Osteoblast (primary cell): ENCODE measurements at regions not wholly inside any gene's neighbourhood (a gene's known extent, or its start where the extent isn't known, plus 50 kb on each side); places are given as distances from the start of the nearest gene placed in this dataset.

Experiments
- DNase-seq: peaks from one replicate; pipeline ENCODE4 v3.0.0; 2011; ENCODE audit warnings: low spot score, mixed read lengths; ENCODE audit not compliant: insufficient read length; ENCODE audit errors: missing footprints
- H2AFZ ChIP-seq: 2 replicates; pipeline ENCODE4 v1.6.0; 2011; ENCODE audit warnings: mild to moderate bottlenecking, low read length
- H3K27ac ChIP-seq: 2 replicates; pipeline ENCODE4 v1.5.1; 2011; ENCODE audit warnings: mild to moderate bottlenecking, low read depth, low read length, moderate library complexity
- H3K27me3 ChIP-seq: 2 replicates; pipeline ENCODE4 v1.6.0; 2012; ENCODE audit warnings: mild to moderate bottlenecking, control low read depth, inconsistent platforms, low read length, moderate library complexity; ENCODE audit not compliant: insufficient read depth
- H3K36me3 ChIP-seq: 2 replicates; pipeline ENCODE4 v1.5.1; 2011; ENCODE audit warnings: mild to moderate bottlenecking, low read length, control low read depth, moderate library complexity; ENCODE audit not compliant: insufficient read depth
- H3K4me1 ChIP-seq: 2 replicates; pipeline ENCODE4 v1.5.1; 2011; ENCODE audit warnings: mild to moderate bottlenecking, low read length, control low read depth, moderate library complexity; ENCODE audit not compliant: insufficient read depth
- H3K4me2 ChIP-seq: 2 replicates; pipeline ENCODE4 v1.6.0; 2011; ENCODE audit warnings: mild to moderate bottlenecking, low read length; ENCODE audit not compliant: insufficient read depth
- H3K4me3 ChIP-seq: fragments of 200-600 bp; sonication (generic); 3 replicates; pipeline ENCODE4 v1.5.1; 2012; ENCODE audit warnings: mild to moderate bottlenecking, low read length, inconsistent platforms; ENCODE audit not compliant: insufficient read depth
- H3K79me2 ChIP-seq: 2 replicates; pipeline ENCODE4 v1.6.0; 2012; ENCODE audit warnings: mild to moderate bottlenecking, low read length, control low read depth, inconsistent platforms; ENCODE audit not compliant: insufficient read depth
- H3K9me3 ChIP-seq: 2 replicates; pipeline ENCODE4 v1.5.1; 2011; ENCODE audit warnings: low read depth, low read length, control low read depth
- H4K20me1 ChIP-seq: 2 replicates; pipeline ENCODE4 v1.6.0; 2012; ENCODE audit warnings: mild to moderate bottlenecking, low read length, control low read depth; ENCODE audit not compliant: insufficient read depth
- CTCF ChIP-seq: IDR thresholded peaks from 2 replicates; pipeline ENCODE4 v1.5.1; 2011; ENCODE audit warnings: mild to moderate bottlenecking, low read depth, low read length, moderate library complexity; ENCODE audit errors: extremely low read depth

- peak; percentile 49 for DNase-seq
- Histone ChIP-seq H3K79me2 (no peaks in the 10 kb centered on the region), H2AFZ (no peak overlapping the region), H3K27me3 (no peaks in the 10 kb centered on the region), H3K36me3 (peaks cover 8% of the 10 kb centered on the region), H3K27ac (no peak overlapping the region), H3K4me2 (no peak overlapping the region), H3K9me3 (no peaks in the 10 kb centered on the region), H3K4me3 (no peak overlapping the region), H3K4me1 (peaks cover 11% of the 10 kb centered on the region), H4K20me1 (peaks cover 3% of the 10 kb centered on the region)
- TF ChIP-seq CTCF = no peak
These were observed 263.4 kb downstream of the MRTFB start for GRCh38 chr16:14334366-14335080.

GRCh38 chr16:14333361-14333760 lies 262.2 kb downstream of the MRTFB start:
- H3K27ac ChIP-seq = no peak overlapping the region
- H3K4me3 ChIP-seq = no peak overlapping the region
- no peak overlapping the region for H3K4me2 ChIP-seq
- no peak for TF ChIP-seq CTCF
- peaks cover 3% of the 10 kb centered on the region for H4K20me1 ChIP-seq
- no peak overlapping the region for H2AFZ ChIP-seq
- peaks cover 11% of the 10 kb centered on the region for H3K4me1 ChIP-seq
- no peaks in the 10 kb centered on the region for H3K9me3 ChIP-seq
- peaks cover 12% of the 10 kb centered on the region for H3K36me3 ChIP-seq
- no peak for DNase-seq
- H3K27me3 ChIP-seq = no peaks in the 10 kb centered on the region
- peaks cover 2% of the 10 kb centered on the region for H3K79me2 ChIP-seq

- peak; percentile 38 for DNase-seq
- peaks cover 17% of the 10 kb centered on the region for H4K20me1 ChIP-seq
- H3K27me3 ChIP-seq = no peaks in the 10 kb centered on the region
- H3K79me2 ChIP-seq = peaks cover 13% of the 10 kb centered on the region
- no peak overlapping the region for H3K4me2 ChIP-seq
- no peak overlapping the region for H2AFZ ChIP-seq
- peaks cover 19% of the 10 kb centered on the region for H3K36me3 ChIP-seq
- H3K4me1 ChIP-seq = peaks cover 3% of the 10 kb centered on the region
- H3K9me3 ChIP-seq = no peaks in the 10 kb centered on the region
- no peak overlapping the region for H3K27ac ChIP-seq
- no peak overlapping the region for H3K4me3 ChIP-seq
- TF ChIP-seq CTCF = no peak
These were observed 259.9 kb downstream of the MRTFB start for GRCh38 chr16:14331020-14331419.

GRCh38 chr16:14329727-14330350 lies 258.7 kb downstream of the MRTFB start:
- peaks cover 25% of the 10 kb centered on the region for H3K79me2 ChIP-seq
- no peak overlapping the region for H2AFZ ChIP-seq
- peaks cover 4% of the 10 kb centered on the region for H3K4me1 ChIP-seq
- peaks cover 19% of the 10 kb centered on the region for H3K36me3 ChIP-seq
- no peak for DNase-seq
- no peak for TF ChIP-seq CTCF
- H3K27me3 ChIP-seq = no peaks in the 10 kb centered on the region
- H3K4me3 ChIP-seq = no peak overlapping the region
- no peaks in the 10 kb centered on the region for H3K9me3 ChIP-seq
- peaks cover 28% of the 10 kb centered on the region for H4K20me1 ChIP-seq
- H3K27ac ChIP-seq = no peak overlapping the region
- H3K4me2 ChIP-seq = no peak overlapping the region
